Endothelial cell of hepatic sinusoid (primary cell): ENCODE measurements at regions not wholly inside any gene's neighbourhood (a gene's known extent, or its start where the extent isn't known, plus 50 kb on each side); places are given as distances from the start of the nearest gene placed in this dataset.

ENCODE experiments used
- in situ Hi-C: cut with HindIII; loops from 2 replicates; pipeline ENCODE4 v1.10.0; 2017; ENCODE audit warnings: low sequenced_read_pairs

GRCh38 chr7:41878309-41879295 is 175.7 kb upstream of the INHBA start:
- in situ Hi-C loops = no loop called here

- in situ Hi-C loops = no loop called here
Observed at GRCh38 chr7:41877118-41877517, 174.2 kb upstream of the INHBA start.

GRCh38 chr7:41875513-41875912 is 172.6 kb upstream of the INHBA start:
- in situ Hi-C loops = no loop called here

- in situ Hi-C loops = no loop called here
Observed at GRCh38 chr7:41874201-41874785, 171.4 kb upstream of the INHBA start.

- in situ Hi-C loops = no loop called here
Observed at GRCh38 chr7:41873741-41874140, 170.9 kb upstream of the INHBA start.

GRCh38 chr7:41872966-41873365 is 170.1 kb upstream of the INHBA start:
- in situ Hi-C loops = no loop called here

- in situ Hi-C loops = no loop called here
Observed at GRCh38 chr7:41870461-41871138, 167.7 kb upstream of the INHBA start.

GRCh38 chr7:41869997-41870396 is 167.1 kb upstream of the INHBA start:
- in situ Hi-C loops = no loop called here

- in situ Hi-C loops = no loop called here
Observed at GRCh38 chr7:41869596-41869995, 166.7 kb upstream of the INHBA start.

- in situ Hi-C loops = no loop called here
Observed at GRCh38 chr7:41869091-41869490, 166.2 kb upstream of the INHBA start.

GRCh38 chr7:41867639-41868280 is 164.9 kb upstream of the INHBA start:
- in situ Hi-C loops = no loop called here

GRCh38 chr7:41862261-41862660 is 159.4 kb upstream of the INHBA start:
- in situ Hi-C loops = no loop called here

GRCh38 chr7:41861642-41862041 is 158.8 kb upstream of the INHBA start:
- in situ Hi-C loops = no loop called here

GRCh38 chr7:41858201-41858600 is 155.3 kb upstream of the INHBA start:
- in situ Hi-C loops = no loop called here

GRCh38 chr7:41855798-41856197 is 152.9 kb upstream of the INHBA start:
- in situ Hi-C loops = no loop called here

GRCh38 chr7:41847606-41848005 is 144.7 kb upstream of the INHBA start:
- in situ Hi-C loops = no loop called here

- in situ Hi-C loops = no loop called here
Observed at GRCh38 chr7:41847151-41847550, 144.3 kb upstream of the INHBA start.

GRCh38 chr7:41842956-41843355 is 140.1 kb upstream of the INHBA start:
- in situ Hi-C loops = no loop called here

GRCh38 chr7:41837916-41838315 is 135.0 kb upstream of the INHBA start:
- in situ Hi-C loops = no loop called here

- in situ Hi-C loops = no loop called here
Observed at GRCh38 chr7:41835976-41836530, 133.2 kb upstream of the INHBA start.
